A673 (cell line): ENCODE measurements at regions not wholly inside any gene's neighbourhood (a gene's known extent, or its start where the extent isn't known, plus 50 kb on each side); places are given as distances from the start of the nearest gene placed in this dataset.

Experiments used
- BruUV-seq: library from RNA; stranded (reverse); fragments of 400-500 nt; replicated peaks from 2 replicates; lab custom pipeline; 2021; lab: Mats Ljungman, UMichigan
- CTCF ChIA-PET: fragments of 300-600 bp; sonication (Branson Sonifier 250); formaldehyde crosslinking; loops from one replicate; lab custom pipeline; 2022; ENCODE audit warnings: antibody characterized with exemption; lab: Charles Lee
- POLR2A ChIA-PET: fragments of 300-600 bp; sonication (Branson Sonifier 250); formaldehyde crosslinking; loops from one replicate; lab custom pipeline; 2022; ENCODE audit warnings: antibody characterized with exemption; ENCODE audit not compliant: low non-redundant PET; lab: Charles Lee
- DNase-seq: peaks from one replicate; pipeline ENCODE4 v3.0.0-alpha.2; 2015; ENCODE audit warnings: low spot score
- H3K27ac ChIP-seq: fragments of 200-600 bp; sonication (generic); 2 replicates; pipeline ENCODE4 v1.5.1; 2016; ENCODE audit warnings: mixed run types, low read depth, mild to moderate bottlenecking, mixed read lengths, antibody characterized with exemption, low read length; ENCODE audit not compliant: poor library complexity, severe bottlenecking
- H3K27me3 ChIP-seq: fragments of 200-600 bp; sonication (generic); replicated peaks from 2 replicates; pipeline ENCODE4 v1.6.1; 2017; ENCODE audit warnings: mixed run types, low read depth, mild to moderate bottlenecking, mixed read lengths, antibody characterized with exemption, low read length; ENCODE audit not compliant: insufficient read depth, poor library complexity
- H3K36me3 ChIP-seq: fragments of 200-600 bp; sonication (generic); 2 replicates; pipeline ENCODE4 v1.6.1; 2016; ENCODE audit warnings: mixed run types, mild to moderate bottlenecking, mixed read lengths, antibody characterized with exemption, low read length; ENCODE audit not compliant: insufficient read depth, poor library complexity, severe bottlenecking
- H3K4me1 ChIP-seq: fragments of 200-600 bp; sonication (generic); 2 replicates; pipeline ENCODE4 v1.6.1; 2017; ENCODE audit warnings: mixed run types, mild to moderate bottlenecking, mixed read lengths, antibody characterized with exemption, low read length; ENCODE audit not compliant: insufficient read depth, poor library complexity, severe bottlenecking
- H3K4me3 ChIP-seq: fragments of 200-600 bp; sonication (generic); 2 replicates; pipeline ENCODE4 v1.5.1; 2016; ENCODE audit warnings: low read depth, mixed run types, mild to moderate bottlenecking, mixed read lengths, low read length; ENCODE audit not compliant: poor library complexity, severe bottlenecking
- H3K9me3 ChIP-seq: fragments of 200-600 bp; sonication (generic); 2 replicates; pipeline ENCODE4 v1.6.1; 2016; ENCODE audit warnings: mixed run types, low read depth, mild to moderate bottlenecking, mixed read lengths, antibody characterized with exemption, low read length; ENCODE audit not compliant: poor library complexity, severe bottlenecking
- CTCF ChIP-seq: fragments of 300-800, 200-600 bp; sonication (generic); conservative IDR thresholded peaks from 2 replicates; pipeline ENCODE4 v1.5.1; 2017; ENCODE audit warnings: low read depth, mild to moderate bottlenecking, antibody characterized with exemption, low read length, moderate library complexity, mixed read lengths
- EZH2 ChIP-seq: fragments of 200-600 bp; sonication (generic); IDR thresholded peaks from 2 replicates; pipeline ENCODE4 v1.6.1; 2017; ENCODE audit warnings: borderline replicate concordance, low read depth, mild to moderate bottlenecking, mixed read lengths, antibody characterized with exemption, low read length; ENCODE audit not compliant: poor library complexity, severe bottlenecking
- intact Hi-C: fragments of 100-400 bp; cut with micrococcal nuclease; formaldehyde crosslinking; loops from one replicate; pipeline ENCODE4 v1.10.0; 2022; ENCODE audit not compliant: unreplicated experiment

GRCh38 chr11:127996825-127997224 is 590.5 kb downstream of the ETS1 start:
- no TSS peak for BruUV-seq
- no peaks in the 10 kb centered on the region for H3K36me3 ChIP-seq
- intact Hi-C loops: no loop called here
- H3K27me3 ChIP-seq: peaks cover 47% of the 10 kb centered on the region
- CTCF ChIA-PET: no interaction called here
- no peak overlapping the region for H3K4me3 ChIP-seq
- POLR2A ChIA-PET: no interaction called here
- H3K9me3 ChIP-seq: no peaks in the 10 kb centered on the region
- no peak for TF ChIP-seq CTCF
- TF ChIP-seq EZH2: no peak
- DNase-seq: no peak
- no peak overlapping the region for H3K27ac ChIP-seq
- H3K4me1 ChIP-seq: no peaks in the 10 kb centered on the region

- ChIA-PET CTCF (no interaction called here), POLR2A (interaction anchor here (0.8 kb wide), 1 partner anchor 1396 kb away, joined by 3 read pairs; no protein-coding TSS in a partner anchor)
- no peak overlapping the region for H3K4me3 ChIP-seq
- no peak overlapping the region for H3K27ac ChIP-seq
- no TSS peak for BruUV-seq
- TF ChIP-seq EZH2: no peak
- no peak for TF ChIP-seq CTCF
- intact Hi-C loops: no loop called here
- no peak for DNase-seq
- H3K36me3 ChIP-seq: no peaks in the 10 kb centered on the region
- peaks cover 56% of the 10 kb centered on the region for H3K27me3 ChIP-seq
- H3K9me3 ChIP-seq: no peaks in the 10 kb centered on the region
- H3K4me1 ChIP-seq: no peaks in the 10 kb centered on the region
Measured at GRCh38 chr11:127995921-127996320, 591.4 kb downstream of the ETS1 start.

DNA sequence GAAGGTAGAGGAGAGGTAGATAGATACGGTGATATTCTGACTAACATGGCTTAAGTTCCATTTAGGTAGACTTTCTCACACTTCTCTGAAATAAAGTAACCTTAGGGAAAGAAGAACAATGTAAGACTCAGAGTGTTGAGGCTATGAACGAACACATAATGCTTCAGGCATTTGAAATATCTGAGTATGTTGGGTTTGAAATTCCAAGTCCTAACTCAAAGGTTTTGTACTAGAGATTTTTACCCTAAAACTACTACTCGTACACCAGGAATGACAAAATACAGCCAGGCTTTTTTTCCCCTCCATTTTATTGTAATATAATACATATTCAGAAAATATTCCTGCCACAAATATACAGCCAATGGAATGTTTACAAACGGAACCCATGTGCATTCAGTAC is 592.6 kb downstream of the ETS1 start:
- DNase-seq: no peak
- no TSS peak for BruUV-seq
- peaks cover 59% of the 10 kb centered on the region for H3K27me3 ChIP-seq
- H3K9me3 ChIP-seq: no peaks in the 10 kb centered on the region
- no peaks in the 10 kb centered on the region for H3K36me3 ChIP-seq
- no peak overlapping the region for H3K27ac ChIP-seq
- intact Hi-C loops: no loop called here
- TF ChIP-seq EZH2 (no peak), CTCF (no peak)
- H3K4me1 ChIP-seq: no peaks in the 10 kb centered on the region
- H3K4me3 ChIP-seq: no peak overlapping the region
- ChIA-PET POLR2A (interaction anchor here (0.6 kb wide), 1 partner anchor 145 kb away, joined by 4 read pairs; no protein-coding TSS in a partner anchor), CTCF (no interaction called here)
